ENCODE measurements at regions not wholly inside any gene's neighbourhood (a gene's known extent, or its start where the extent isn't known, plus 50 kb on each side); places are given as distances from the start of the nearest gene placed in this dataset.

DNA sequence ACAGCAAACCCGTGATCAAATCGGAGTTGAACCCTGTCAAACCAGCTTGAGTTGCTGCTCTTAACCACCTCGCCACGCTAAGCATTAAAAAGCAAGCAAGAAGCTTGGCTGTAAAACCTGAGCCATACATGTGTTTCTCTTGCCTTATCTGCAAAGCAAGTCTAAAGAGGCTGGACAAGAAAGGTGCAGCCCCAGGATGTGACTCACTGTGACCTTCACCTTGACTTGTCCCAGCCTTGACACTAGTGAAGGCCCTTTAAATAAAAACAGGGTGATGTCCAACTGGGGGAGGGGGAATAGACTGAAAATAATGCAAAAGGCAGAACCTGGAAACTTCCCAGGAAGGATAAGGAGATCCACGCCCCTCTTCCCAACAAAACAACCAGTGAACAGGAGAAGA lies 127.6 kb upstream of the NPAS2 start:
- TF ChIP-seq POLR2A (IDR thresholded peaks at IDR 0.05; ENCODE audit: low read depth, low read length) (no peak), POLR2AphosphoS5 (IDR thresholded peaks at IDR 0.05; ENCODE audit: low read depth, low read length) (no peak), TAF1 (IDR thresholded peaks at IDR 0.05; ENCODE audit: low read depth, low read length) (no peak), SPI1 (IDR thresholded peaks at IDR 0.05; ENCODE audit: low read depth, low read length) (no peak)
